H1 (cell line): ENCODE measurements at regions not wholly inside any gene's neighbourhood (a gene's known extent, or its start where the extent isn't known, plus 50 kb on each side); places are given as distances from the start of the nearest gene placed in this dataset.

Experiments
- CTCF ChIA-PET: fragments of 300-600 bp; sonication (Branson Sonifier 250); formaldehyde crosslinking; loops from one replicate; lab custom pipeline; 2021; ENCODE audit not compliant: partially characterized antibody; lab: Charles Lee
- POLR2A ChIA-PET: fragments of 300-600 bp; sonication (Branson Sonifier 250); formaldehyde crosslinking; loops from one replicate; lab custom pipeline; 2021; ENCODE audit warnings: inconsistent platforms; ENCODE audit not compliant: partially characterized antibody; lab: Charles Lee
- DNase-seq, 2 experiments: peaks; one replicate each; pipeline versions ENCODE4 v3.0.0 to v3.0.0-alpha.2; 2010 to 2022; ENCODE audit warnings: low spot score in 2 of 2, low read depth in 1 of 2, mixed read lengths in 1 of 2
- FAIRE-seq: peaks from 2 replicates; lab custom pipeline; 2011; peaks lifted over from hg19 to GRCh38; lab: Jason Lieb, UNC
- H2AFZ ChIP-seq: 2 replicates; pipeline ENCODE4 v1.8.1; 2012; ENCODE audit warnings: low read length, inconsistent platforms
- H2AK5ac ChIP-seq: 2 replicates; pipeline ENCODE4 v1.6.1; 2013; ENCODE audit warnings: low read depth, low read length
- H2BK120ac ChIP-seq: replicated peaks from 2 replicates; pipeline ENCODE3; 2013; ENCODE audit warnings: low read depth, low read length, inconsistent platforms
- H2BK12ac ChIP-seq: 2 replicates; pipeline ENCODE4 v1.6.1; 2013; ENCODE audit warnings: low read depth, low read length
- H2BK15ac ChIP-seq: 2 replicates; pipeline ENCODE4 v1.6.1; 2013; ENCODE audit warnings: low read length
- H2BK20ac ChIP-seq: 2 replicates; pipeline ENCODE4 v1.6.1; 2013; ENCODE audit warnings: low read length
- H2BK5ac ChIP-seq: 2 replicates; pipeline ENCODE4 v1.6.1; 2013; ENCODE audit warnings: low read depth, low read length
- H3K14ac ChIP-seq: 2 replicates; pipeline ENCODE4 v1.6.1; 2013; ENCODE audit warnings: inconsistent platforms; ENCODE audit not compliant: insufficient read length
- H3K18ac ChIP-seq: 2 replicates; pipeline ENCODE4 v1.6.1; 2013; ENCODE audit warnings: low read length; ENCODE audit errors: extremely low read depth
- H3K23ac ChIP-seq: 2 replicates; pipeline ENCODE4 v1.6.1; 2013; ENCODE audit warnings: inconsistent platforms; ENCODE audit not compliant: insufficient read length
- H3K23me2 ChIP-seq: 2 replicates; pipeline ENCODE4 v1.6.1; 2013; ENCODE audit warnings: low read depth, low read length
- H3K27ac ChIP-seq: 2 replicates; pipeline ENCODE4 v1.6.1; 2011; ENCODE audit warnings: low read depth, low read length, inconsistent platforms
- H3K27me3 ChIP-seq, 4 experiments: replicated peaks in 1 of 4; 1 replicate in 1 of 4; 2 replicates in 3 of 4; pipeline versions ENCODE4 v1.6.1 to v1.8.1; 2011 to 2013; ENCODE audit warnings: low read length in 3 of 4, mild to moderate bottlenecking in 3 of 4, inconsistent platforms in 2 of 4, mixed read lengths in 2 of 4, moderate library complexity in 1 of 4; ENCODE audit not compliant: control insufficient read depth in 3 of 4, insufficient read depth in 3 of 4; ENCODE audit errors: extremely low read depth in 1 of 4
- H3K36me3 ChIP-seq, 4 experiments: 2 replicates each; pipeline versions ENCODE4 v1.6.1 to v1.8.1; 2011 to 2013; ENCODE audit warnings: mild to moderate bottlenecking in 4 of 4, low read length in 3 of 4, moderate library complexity in 2 of 4, control low read depth in 1 of 4, inconsistent platforms in 1 of 4; ENCODE audit not compliant: insufficient read depth in 4 of 4, control insufficient read depth in 2 of 4
- H3K4ac ChIP-seq: replicated peaks from 2 replicates; pipeline ENCODE3; 2013; ENCODE audit warnings: low read length, low read depth, mixed read lengths, inconsistent platforms; ENCODE audit not compliant: insufficient read length
- H3K4me1 ChIP-seq, 4 experiments: replicated peaks in 1 of 4; 1 replicate in 1 of 4; 2 replicates in 3 of 4; pipeline versions ENCODE4 v1.6.1 to v1.8.1; 2011 to 2013; ENCODE audit warnings: low read length in 3 of 4, inconsistent platforms in 2 of 4, mixed read lengths in 1 of 4; ENCODE audit not compliant: insufficient read depth in 4 of 4, control insufficient read depth in 3 of 4
- H3K4me2 ChIP-seq, 2 experiments: 2 replicates each; pipeline versions ENCODE4 v1.6.1 to v1.8.1; 2011 to 2013; ENCODE audit warnings: low read depth in 2 of 2, low read length in 2 of 2, control low read depth in 1 of 2, inconsistent platforms in 1 of 2, mild to moderate bottlenecking in 1 of 2; ENCODE audit not compliant: insufficient read depth in 1 of 2
- H3K4me3 ChIP-seq, 4 experiments: fragments of 200-600, 300-600 bp in 1 of 4; sonication (generic), shearing (Covaris generic), sonication (Bioruptor Twin) in 1 of 4; 2 replicates each; pipeline versions ENCODE4 v1.5.1 to v1.8.1; 2011 to 2016; ENCODE audit warnings: low read length in 4 of 4, low read depth in 3 of 4, control low read depth in 2 of 4, inconsistent platforms in 2 of 4, mild to moderate bottlenecking in 2 of 4, mixed read lengths in 1 of 4, moderate library complexity in 1 of 4; ENCODE audit not compliant: insufficient read depth in 2 of 4; ENCODE audit errors: extremely low read depth in 1 of 4
- H3K56ac ChIP-seq: replicated peaks from 2 replicates; pipeline ENCODE3; 2013; ENCODE audit warnings: low read depth, mild to moderate bottlenecking, mixed read lengths, low read length, inconsistent platforms; ENCODE audit not compliant: insufficient read length
- H3K79me1 ChIP-seq: 2 replicates; pipeline ENCODE4 v1.6.1; 2013; ENCODE audit warnings: low read depth, low read length, control low read depth
- H3K79me2 ChIP-seq, 2 experiments: 2 replicates each; pipeline versions ENCODE4 v1.6.1 to v1.8.1; 2012 to 2013; ENCODE audit warnings: low read length in 2 of 2, mild to moderate bottlenecking in 2 of 2, inconsistent platforms in 1 of 2; ENCODE audit not compliant: insufficient read depth in 2 of 2, control insufficient read depth in 1 of 2
- H3K9ac ChIP-seq, 4 experiments: replicated peaks in 1 of 4; 1 replicate in 1 of 4; 2 replicates in 3 of 4; pipeline versions ENCODE4 v1.6.1 to v1.8.1; 2011 to 2013; ENCODE audit warnings: low read depth in 3 of 4, low read length in 3 of 4, control low read depth in 2 of 4, mild to moderate bottlenecking in 2 of 4, moderate library complexity in 2 of 4, inconsistent platforms in 1 of 4; ENCODE audit errors: extremely low read depth in 1 of 4
- H3K9me3 ChIP-seq, 2 experiments: 2 replicates each; pipeline versions ENCODE4 v1.6.1 to v1.8.1; 2012 to 2013; ENCODE audit warnings: mild to moderate bottlenecking in 2 of 2, moderate library complexity in 2 of 2, control low read depth in 1 of 2, inconsistent platforms in 1 of 2, low read depth in 1 of 2, low read length in 1 of 2, mixed read lengths in 1 of 2; ENCODE audit not compliant: insufficient read depth in 2 of 2
- H4K20me1 ChIP-seq, 2 experiments: replicated peaks in 1 of 2; 2 replicates each; pipeline versions ENCODE3 to v1.8.1; 2011 to 2013; ENCODE audit warnings: inconsistent platforms in 2 of 2, low read length in 2 of 2, mild to moderate bottlenecking in 1 of 2; ENCODE audit not compliant: insufficient read depth in 2 of 2, control insufficient read depth in 1 of 2
- H4K5ac ChIP-seq: 2 replicates; pipeline ENCODE4 v1.6.1; 2013; ENCODE audit warnings: low read length, low read depth, mixed read lengths, inconsistent platforms; ENCODE audit not compliant: insufficient read length
- H4K8ac ChIP-seq: 2 replicates; pipeline ENCODE4 v1.8.0; 2013; ENCODE audit warnings: mild to moderate bottlenecking, moderate library complexity, low read length, inconsistent platforms; ENCODE audit not compliant: insufficient read depth; ENCODE audit errors: extremely low read depth
- H4K91ac ChIP-seq: replicated peaks from 2 replicates; pipeline ENCODE3; 2013; ENCODE audit warnings: low read length, mixed read lengths, inconsistent platforms; ENCODE audit not compliant: insufficient read length
- EP300 ChIP-seq, 2 experiments: IDR thresholded peaks; 1 replicate in 1 of 2; 2 replicates in 1 of 2; pipeline ENCODE4 v1.6.1; 2011 to 2012; ENCODE audit warnings: low read depth in 2 of 2, low read length in 2 of 2, mild to moderate bottlenecking in 2 of 2, borderline replicate concordance in 1 of 2, inconsistent platforms in 1 of 2, moderate library complexity in 1 of 2
- FOSL1 ChIP-seq: IDR thresholded peaks from 2 replicates; pipeline ENCODE4 v1.6.1; 2011; ENCODE audit warnings: mild to moderate bottlenecking, low read depth, low read length, moderate library complexity; ENCODE audit not compliant: insufficient read depth
- KDM1A ChIP-seq: fragments of 200-600, 300-600 bp; sonication (generic); IDR thresholded peaks from 2 replicates; pipeline ENCODE4 v1.7.1; 2016; ENCODE audit warnings: mild to moderate bottlenecking, low read length, borderline replicate concordance
- POLR2A ChIP-seq, 2 experiments: IDR thresholded peaks; 1 replicate in 1 of 2; 2 replicates in 1 of 2; pipeline ENCODE4 v1.6.1; 2011; ENCODE audit warnings: low read depth in 2 of 2, low read length in 2 of 2, mild to moderate bottlenecking in 2 of 2; ENCODE audit errors: control extremely low read depth in 1 of 2
- SP4 ChIP-seq: IDR thresholded peaks from 2 replicates; pipeline ENCODE4 v1.6.1; 2012; ENCODE audit warnings: low read length, inconsistent platforms
- TEAD4 ChIP-seq: IDR thresholded peaks from 2 replicates; pipeline ENCODE4 v1.6.1; 2012; ENCODE audit warnings: low read depth, low read length, inconsistent platforms, mixed read lengths
- WGBS, 2 experiments: shearing (Covaris generic) in 1 of 2; methylation state at CpG; one replicate each; pipeline versions ENCODE4 v1.1.6 to v1.1.7; 2013 to 2015; ENCODE audit warnings: low lambda C conversion rate in 2 of 2, mixed read lengths in 2 of 2, inconsistent platforms in 1 of 2, low coverage in 1 of 2, missing lambda C conversion rate in 1 of 2; ENCODE audit not compliant: insufficient replicate concordance in 2 of 2, insufficient coverage in 1 of 2, insufficient read length in 1 of 2; ENCODE audit errors: extremely low coverage in 1 of 2, missing lambda C conversion rate in 1 of 2; 5-methylcytosine and 5-hydroxymethylcytosine counted together

DNA sequence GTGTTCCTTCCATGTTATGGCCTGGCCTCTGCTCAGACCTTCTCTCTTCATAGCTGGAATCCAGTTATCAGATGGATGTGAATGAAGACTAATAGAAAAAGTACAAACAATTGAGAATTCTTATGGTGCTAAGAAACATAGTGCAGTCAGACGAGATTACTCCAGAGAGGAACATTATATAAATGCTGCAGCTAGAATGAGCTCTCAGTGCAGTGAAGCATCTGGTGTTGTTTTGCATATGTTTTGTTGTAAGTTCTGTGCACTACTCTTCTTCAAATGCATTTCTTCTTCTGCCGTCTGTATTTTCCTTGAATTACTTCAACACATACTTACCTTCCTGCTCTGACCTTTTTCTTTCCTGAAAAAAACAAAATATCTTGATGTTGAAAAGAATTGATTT, 602.4 kb upstream of the CDH18 start:
- Histone ChIP-seq H2BK5ac (no peak overlapping the region), H3K36me3 (no peaks in the 10 kb centered on the region), H2BK12ac (no peak overlapping the region), H3K9ac (no peak overlapping the region), H3K4me1 (no peaks in the 10 kb centered on the region), H3K27me3 (no peaks in the 10 kb centered on the region), H3K27ac (no peak overlapping the region), H2BK120ac (no peak overlapping the region), H4K8ac (no peak overlapping the region), H4K5ac (no peak overlapping the region), H2BK20ac (no peak overlapping the region), H3K56ac (no peak overlapping the region), H3K14ac (no peak overlapping the region), H2AK5ac (no peak overlapping the region), H2BK15ac (no peak overlapping the region), H3K4me2 (no peak overlapping the region), H3K23me2 (no peaks in the 10 kb centered on the region), H3K9me3 (no peaks in the 10 kb centered on the region), H2AFZ (no peak overlapping the region), H3K79me2 (no peaks in the 10 kb centered on the region), H4K91ac (no peak overlapping the region), H4K20me1 (no peaks in the 10 kb centered on the region), H3K4ac (no peak overlapping the region), H3K4me3 (no peak overlapping the region), H3K18ac (no peak overlapping the region), H3K23ac (no peak overlapping the region), H3K79me1 (no peaks in the 10 kb centered on the region)
- 87% methylated on average over 2 of the region's 2 CpGs; no CpG with 5 or more reads in 1 of the 2 experiments for WGBS, 2 experiments
- no peak for DNase-seq
- TF ChIP-seq KDM1A, result no peak
- TF ChIP-seq TEAD4, result no peak
- no peak for TF ChIP-seq EP300 (IDR thresholded peaks at IDR 0.05; ENCODE audit: borderline replicate concordance in 1 of 2, low read depth in 2 of 2, low read length in 2 of 2)
- TF ChIP-seq POLR2A (IDR thresholded peaks at IDR 0.05; ENCODE audit: control extremely low read depth in 1 of 2, low read depth in 2 of 2, low read length in 2 of 2), result no peak
- TF ChIP-seq SP4, result no peak
- TF ChIP-seq FOSL1, result no peak
- no peak for FAIRE-seq
- ChIA-PET POLR2A (no interaction called here), CTCF (interaction anchor here (0.7 to 1.0 kb wide), 2 partner anchors 16 to 18 kb away, joined by 3 read pairs; no protein-coding TSS in a partner anchor)
